Fibroblast of the aortic adventitia (primary cell): ENCODE measurements at regions not wholly inside any gene's neighbourhood (a gene's known extent, or its start where the extent isn't known, plus 50 kb on each side); places are given as distances from the start of the nearest gene placed in this dataset.

Experiments
- DNase-seq: peaks from one replicate; pipeline ENCODE4 v3.0.0-alpha.2; 2010; ENCODE audit warnings: low read depth
- H3K4me3 ChIP-seq: 2 replicates; pipeline ENCODE4 v1.5.1; 2011; ENCODE audit warnings: low read depth, mild to moderate bottlenecking, control low read depth, low read length, moderate library complexity
- CTCF ChIP-seq: IDR thresholded peaks from 2 replicates; pipeline ENCODE4 v1.5.1; 2011; ENCODE audit warnings: mild to moderate bottlenecking, low read length, control low read depth, inconsistent platforms; ENCODE audit not compliant: insufficient read depth

- no peak for TF ChIP-seq CTCF
Observed at GRCh38 chr13:108408672-108409071, 139.2 kb downstream of the TNFSF13B start.

GRCh38 chr13:108409730-108410129, 140.2 kb downstream of the TNFSF13B start:
- DNase-seq: no peak
- no peak for TF ChIP-seq CTCF
- H3K4me3 ChIP-seq: no peak overlapping the region

More at GRCh38 chr13:108408672-108409071, 139.2 kb downstream of the TNFSF13B start:
- H3K4me3 ChIP-seq: no peak overlapping the region
- DNase-seq: no peak

- no peak for DNase-seq
- H3K4me3 ChIP-seq: no peak overlapping the region
- no peak for TF ChIP-seq CTCF
Observed at GRCh38 chr13:108419768-108420167, 150.2 kb downstream of the TNFSF13B start.

- DNase-seq: no peak
- no peak for TF ChIP-seq CTCF
- no peak overlapping the region for H3K4me3 ChIP-seq
Observed at GRCh38 chr13:108425056-108425455, 155.5 kb downstream of the TNFSF13B start.

- DNase-seq: no peak
- no peak for TF ChIP-seq CTCF
- H3K4me3 ChIP-seq: no peak overlapping the region
Observed at GRCh38 chr13:108426893-108427292, 157.4 kb downstream of the TNFSF13B start.

GRCh38 chr13:108427355-108427754, 157.8 kb downstream of the TNFSF13B start:
- no peak overlapping the region for H3K4me3 ChIP-seq
- DNase-seq: no peak
- no peak for TF ChIP-seq CTCF

GRCh38 chr13:108428691-108429090, 159.2 kb downstream of the TNFSF13B start:
- H3K4me3 ChIP-seq: no peak overlapping the region
- no peak for DNase-seq
- TF ChIP-seq CTCF: no peak
